Skeletal muscle cell (primary cell): ENCODE measurements at regions not wholly inside any gene's neighbourhood (a gene's known extent, or its start where the extent isn't known, plus 50 kb on each side); places are given as distances from the start of the nearest gene placed in this dataset.
A peak's percentile ranks its signal among the peaks of the same experiment; 100 is the strongest.
"Not testable (repeated sequence)": the region's sequence is repeated elsewhere in the genome, so short reads cannot be mapped to it uniquely, and the experiment has no call there.

Experiments
- DNase-seq: peaks from one replicate; pipeline ENCODE4 v3.0.0-alpha.2; 2010; ENCODE audit warnings: low read depth
- H3K4me3 ChIP-seq: 2 replicates; pipeline ENCODE4 v1.5.1; 2011; ENCODE audit warnings: low read depth, mild to moderate bottlenecking, control low read depth, low read length, moderate library complexity

- not testable (repeated sequence) for DNase-seq, H3K4me3 ChIP-seq
Observed at GRCh38 chr15:35178186-35178585, 93.1 kb upstream of the NANOGP8 start.

- no peak overlapping the region for H3K4me3 ChIP-seq
- no peak for DNase-seq
Observed at GRCh38 chr15:35174948-35175347, 89.9 kb upstream of the NANOGP8 start.

- no peak for DNase-seq
- H3K4me3 ChIP-seq: no peak overlapping the region
Observed at GRCh38 chr15:35173444-35174118, 88.5 kb upstream of the NANOGP8 start.

- H3K4me3 ChIP-seq: no peak overlapping the region
- DNase-seq: no peak
Observed at GRCh38 chr15:35170207-35170606, 85.1 kb upstream of the NANOGP8 start.

GRCh38 chr15:35168464-35168863, 83.4 kb upstream of the NANOGP8 start:
- peak; percentile 56 for DNase-seq
- H3K4me3 ChIP-seq: no peak overlapping the region

- no peak for DNase-seq
- no peak overlapping the region for H3K4me3 ChIP-seq
Observed at GRCh38 chr15:35167675-35168074, 82.6 kb upstream of the NANOGP8 start.

- DNase-seq: no peak
- no peak overlapping the region for H3K4me3 ChIP-seq
Observed at GRCh38 chr15:35166730-35167359, 81.8 kb upstream of the NANOGP8 start.

- H3K4me3 ChIP-seq: no peak overlapping the region
- DNase-seq: no peak
Observed at GRCh38 chr15:35161694-35162093, 76.6 kb upstream of the NANOGP8 start.

- DNase-seq: no peak
Observed at GRCh38 chr15:35159170-35159569, 74.1 kb upstream of the NANOGP8 start.

GRCh38 chr15:35151782-35152181, 66.7 kb upstream of the NANOGP8 start:
- DNase-seq: no peak
- H3K4me3 ChIP-seq: no peak overlapping the region

More at GRCh38 chr15:35159170-35159569, 74.1 kb upstream of the NANOGP8 start:
- no peak overlapping the region for H3K4me3 ChIP-seq

- H3K4me3 ChIP-seq: no peak overlapping the region
- no peak for DNase-seq
Observed at GRCh38 chr15:35151381-35151780, 66.3 kb upstream of the NANOGP8 start.

GRCh38 chr15:35150361-35150760, 65.3 kb upstream of the NANOGP8 start:
- no peak for DNase-seq
- no peak overlapping the region for H3K4me3 ChIP-seq

- no peak for DNase-seq
- no peak overlapping the region for H3K4me3 ChIP-seq
Observed at GRCh38 chr15:35145336-35145735, 60.2 kb upstream of the NANOGP8 start.

- H3K4me3 ChIP-seq: no peak overlapping the region
- no peak for DNase-seq
Observed at GRCh38 chr15:35142578-35142977, 57.5 kb upstream of the NANOGP8 start.

GRCh38 chr15:35141743-35142471, 56.8 kb upstream of the NANOGP8 start:
- H3K4me3 ChIP-seq: no peak overlapping the region

GRCh38 chr15:35139822-35140221, 54.7 kb upstream of the NANOGP8 start:
- DNase-seq: no peak
- H3K4me3 ChIP-seq: no peak overlapping the region

More at GRCh38 chr15:35141743-35142471, 56.8 kb upstream of the NANOGP8 start:
- peak; percentile 89 for DNase-seq

GRCh38 chr15:35137190-35137574, 52.1 kb upstream of the NANOGP8 start:
- no peak overlapping the region for H3K4me3 ChIP-seq
- no peak for DNase-seq

GRCh38 chr15:35136321-35137189, 51.5 kb upstream of the NANOGP8 start:
- H3K4me3 ChIP-seq: no peak overlapping the region
- DNase-seq: no peak
